ENCODE measurements at regions not wholly inside any gene's neighbourhood (a gene's known extent, or its start where the extent isn't known, plus 50 kb on each side); places are given as distances from the start of the nearest gene placed in this dataset.

DNA sequence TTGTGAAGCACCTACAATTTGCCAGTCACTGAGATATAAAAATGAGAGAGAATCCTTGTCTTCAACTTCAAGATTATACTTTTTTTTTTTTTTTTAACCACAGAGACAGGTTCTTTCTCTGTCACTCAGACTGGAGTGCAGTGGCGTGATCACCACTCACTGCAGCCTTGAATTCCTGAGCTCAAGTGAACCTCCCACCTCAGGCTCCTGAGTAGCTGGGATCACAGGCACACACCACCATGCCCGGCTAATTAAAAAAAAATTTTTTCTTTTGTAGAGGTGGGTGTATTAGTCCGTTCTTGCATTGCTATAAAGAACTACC is 51.6 kb upstream of the PMEPA1 start:
- Histone ChIP-seq H3K9ac (ENCODE audit: low read depth, low read length, poor library complexity, severe bottlenecking) (no peak overlapping the region), H3K9me2 (replicated peaks; ENCODE audit: low read depth, low read length) (no peaks in the 10 kb centered on the region), H2AFZ (ENCODE audit: low read length) (no peak overlapping the region), H3K36me3 (ENCODE audit: insufficient read depth, low read length) (no peaks in the 10 kb centered on the region), H3K9me3 (ENCODE audit: insufficient read depth, low read depth, low read length) (no peaks in the 10 kb centered on the region), H3K4me2 (ENCODE audit: low read depth, low read length, poor library complexity, severe bottlenecking) (no peak overlapping the region), H3K4me1 (ENCODE audit: insufficient read depth, low read length, poor library complexity, severe bottlenecking) (no peaks in the 10 kb centered on the region), H3K79me2 (ENCODE audit: insufficient read depth, low read length) (no peaks in the 10 kb centered on the region), H3K27me3 (ENCODE audit: insufficient read depth, low read length, poor library complexity, severe bottlenecking) (no peaks in the 10 kb centered on the region), H3K4me3 (ENCODE audit: low read length, poor library complexity, severe bottlenecking) (no peak overlapping the region), H4K20me1 (ENCODE audit: insufficient read depth, low read length, poor library complexity, severe bottlenecking) (no peaks in the 10 kb centered on the region), H3F3A (ENCODE audit: low read depth) (no peaks in the 10 kb centered on the region)
- TF ChIP-seq, protein P1, sequence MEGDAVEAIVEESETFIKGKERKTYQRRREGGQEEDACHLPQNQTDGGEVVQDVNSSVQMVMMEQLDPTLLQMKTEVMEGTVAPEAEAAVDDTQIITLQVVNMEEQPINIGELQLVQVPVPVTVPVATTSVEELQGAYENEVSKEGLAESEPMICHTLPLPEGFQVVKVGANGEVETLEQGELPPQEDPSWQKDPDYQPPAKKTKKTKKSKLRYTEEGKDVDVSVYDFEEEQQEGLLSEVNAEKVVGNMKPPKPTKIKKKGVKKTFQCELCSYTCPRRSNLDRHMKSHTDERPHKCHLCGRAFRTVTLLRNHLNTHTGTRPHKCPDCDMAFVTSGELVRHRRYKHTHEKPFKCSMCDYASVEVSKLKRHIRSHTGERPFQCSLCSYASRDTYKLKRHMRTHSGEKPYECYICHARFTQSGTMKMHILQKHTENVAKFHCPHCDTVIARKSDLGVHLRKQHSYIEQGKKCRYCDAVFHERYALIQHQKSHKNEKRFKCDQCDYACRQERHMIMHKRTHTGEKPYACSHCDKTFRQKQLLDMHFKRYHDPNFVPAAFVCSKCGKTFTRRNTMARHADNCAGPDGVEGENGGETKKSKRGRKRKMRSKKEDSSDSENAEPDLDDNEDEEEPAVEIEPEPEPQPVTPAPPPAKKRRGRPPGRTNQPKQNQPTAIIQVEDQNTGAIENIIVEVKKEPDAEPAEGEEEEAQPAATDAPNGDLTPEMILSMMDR (conservative IDR thresholded peaks at IDR 0.05; ENCODE audit: low read length): no peak
- no peak for TF ChIP-seq EZH2phosphoT487 (IDR thresholded peaks at IDR 0.05; ENCODE audit: borderline replicate concordance)

DNA sequence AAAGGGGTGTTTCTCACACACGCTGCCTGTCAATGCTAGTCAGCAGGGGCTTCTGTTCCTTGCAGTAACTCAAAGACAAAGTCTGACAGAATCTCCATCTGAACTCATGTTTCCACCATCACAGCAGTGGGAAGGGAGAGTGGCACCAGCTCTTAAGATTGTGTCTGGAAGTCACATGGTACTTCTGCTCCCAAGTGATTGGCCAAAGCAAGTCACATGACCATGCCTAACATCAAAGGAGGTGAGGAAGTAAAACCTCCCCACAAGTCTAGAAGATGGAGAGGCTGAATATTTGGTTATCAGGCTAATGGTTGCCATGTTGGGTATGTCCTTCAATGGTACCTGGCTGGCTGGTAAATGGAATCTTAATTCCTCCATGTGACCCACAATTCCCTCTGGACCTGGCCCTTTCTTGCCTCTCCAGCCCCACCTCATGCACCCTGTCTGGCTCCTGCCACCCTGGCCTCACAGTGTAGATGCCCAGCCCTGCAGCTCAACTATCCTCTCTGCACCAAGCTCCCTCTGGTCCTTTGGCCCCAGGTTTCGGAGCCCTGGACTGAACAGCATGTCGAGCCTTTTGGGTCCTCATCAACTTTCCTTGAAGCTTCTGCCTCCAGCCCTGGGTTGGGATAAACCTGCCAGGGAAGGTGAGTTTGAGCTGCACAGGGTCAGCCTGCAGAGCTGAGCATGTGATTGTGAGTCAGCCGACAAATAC is 51.0 kb upstream of the PMEPA1 start:
- Histone ChIP-seq H3K9me2 (replicated peaks; ENCODE audit: low read depth, low read length) (no peaks in the 10 kb centered on the region), H3F3A (ENCODE audit: low read depth) (no peaks in the 10 kb centered on the region), H4K20me1 (ENCODE audit: insufficient read depth, low read length, poor library complexity, severe bottlenecking) (no peaks in the 10 kb centered on the region), H3K36me3 (ENCODE audit: insufficient read depth, low read length) (no peaks in the 10 kb centered on the region), H3K9ac (ENCODE audit: low read depth, low read length, poor library complexity, severe bottlenecking) (no peak overlapping the region), H3K27me3 (ENCODE audit: insufficient read depth, low read length, poor library complexity, severe bottlenecking) (no peaks in the 10 kb centered on the region), H3K79me2 (ENCODE audit: insufficient read depth, low read length) (no peaks in the 10 kb centered on the region), H2AFZ (ENCODE audit: low read length) (no peak overlapping the region), H3K4me3 (ENCODE audit: low read length, poor library complexity, severe bottlenecking) (no peak overlapping the region), H3K4me2 (ENCODE audit: low read depth, low read length, poor library complexity, severe bottlenecking) (no peak overlapping the region), H3K9me3 (ENCODE audit: insufficient read depth, low read depth, low read length) (no peaks in the 10 kb centered on the region), H3K4me1 (ENCODE audit: insufficient read depth, low read length, poor library complexity, severe bottlenecking) (no peaks in the 10 kb centered on the region)
- TF ChIP-seq, protein P1 (conservative IDR thresholded peaks at IDR 0.05; ENCODE audit: low read length): no peak

DNA sequence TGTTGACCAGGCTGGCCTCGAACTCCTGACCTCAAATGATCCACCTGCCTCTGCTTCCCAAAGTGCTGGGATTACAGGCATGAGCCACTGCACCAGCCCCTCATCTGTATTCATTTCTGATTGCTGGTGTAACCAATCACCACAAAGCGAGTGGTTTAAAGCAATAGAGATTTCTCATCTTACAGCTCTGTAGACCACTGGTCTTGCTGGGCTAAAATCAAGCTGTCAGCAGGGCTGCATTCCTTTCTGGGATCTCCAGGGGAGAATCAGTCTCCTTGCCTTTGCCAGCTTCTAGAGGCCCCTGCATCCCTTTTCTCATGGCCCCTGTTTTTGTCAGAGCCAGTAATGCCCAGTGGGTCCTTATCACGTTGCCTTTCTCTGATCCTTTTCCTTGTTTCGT is 49.9 kb upstream of the PMEPA1 start:
- Histone ChIP-seq H2AFZ (ENCODE audit: low read length) (no peak overlapping the region), H3K36me3 (ENCODE audit: insufficient read depth, low read length) (no peaks in the 10 kb centered on the region), H3F3A (ENCODE audit: low read depth) (no peaks in the 10 kb centered on the region), H3K4me3 (ENCODE audit: low read length, poor library complexity, severe bottlenecking) (no peak overlapping the region), H3K9ac (ENCODE audit: low read depth, low read length, poor library complexity, severe bottlenecking) (no peak overlapping the region), H3K79me2 (ENCODE audit: insufficient read depth, low read length) (no peaks in the 10 kb centered on the region), H3K4me1 (ENCODE audit: insufficient read depth, low read length, poor library complexity, severe bottlenecking) (no peaks in the 10 kb centered on the region), H4K20me1 (ENCODE audit: insufficient read depth, low read length, poor library complexity, severe bottlenecking) (no peaks in the 10 kb centered on the region), H3K9me3 (ENCODE audit: insufficient read depth, low read depth, low read length) (no peaks in the 10 kb centered on the region), H3K9me2 (replicated peaks; ENCODE audit: low read depth, low read length) (no peaks in the 10 kb centered on the region), H3K27me3 (ENCODE audit: insufficient read depth, low read length, poor library complexity, severe bottlenecking) (no peaks in the 10 kb centered on the region), H3K4me2 (ENCODE audit: low read depth, low read length, poor library complexity, severe bottlenecking) (no peak overlapping the region)
- TF ChIP-seq EZH2phosphoT487 (IDR thresholded peaks at IDR 0.05; ENCODE audit: borderline replicate concordance): no peak
- TF ChIP-seq, protein P1 (conservative IDR thresholded peaks at IDR 0.05; ENCODE audit: low read length): no peak
